WTC11 (cell line): ENCODE measurements at regions not wholly inside any gene's neighbourhood (a gene's known extent, or its start where the extent isn't known, plus 50 kb on each side); places are given as distances from the start of the nearest gene placed in this dataset.

Source experiments
- ATAC-seq: fragments of 200-7000 bp; cut with Tn5 transposase; 2 replicates; pipeline ENCODE4 v1.10.0; 2021; ENCODE audit warnings: mild to moderate bottlenecking, moderate library complexity
- CTCF ChIA-PET: fragments of 300-600 bp; sonication (Branson Sonifier 250); formaldehyde crosslinking; loops from one replicate; lab custom pipeline; 2021; ENCODE audit warnings: antibody characterized with exemption; lab: Charles Lee
- POLR2A ChIA-PET: fragments of 350-600 bp; sonication (Branson Sonifier 250); formaldehyde crosslinking; loops from one replicate; lab custom pipeline; 2021; ENCODE audit warnings: antibody characterized with exemption; lab: Charles Lee
- DNase-seq: peaks from one replicate; pipeline ENCODE4 v3.0.0; 2021; ENCODE audit warnings: low spot score
- H3K27ac Mint-ChIP-seq: 2 replicates; pipeline ENCODE4 v1.8.0; 2021; ENCODE audit warnings: mixed read lengths
- H3K27me3 Mint-ChIP-seq: 2 replicates; pipeline ENCODE4 v1.8.0; 2021; ENCODE audit warnings: low read depth, mild to moderate bottlenecking, moderate library complexity, mixed read lengths
- H3K36me3 Mint-ChIP-seq: 2 replicates; pipeline ENCODE4 v1.8.0; 2021; ENCODE audit warnings: mixed read lengths
- H3K4me1 Mint-ChIP-seq: 2 replicates; pipeline ENCODE4 v1.8.0; 2022; ENCODE audit warnings: mixed read lengths
- H3K4me3 Mint-ChIP-seq: 2 replicates; pipeline ENCODE4 v1.8.0; 2021; ENCODE audit warnings: mild to moderate bottlenecking, moderate library complexity, mixed read lengths
- H3K9me3 Mint-ChIP-seq: 2 replicates; pipeline ENCODE4 v1.8.0; 2021; ENCODE audit warnings: mixed read lengths
- ATF1 ChIP-seq: sonication (generic); formaldehyde crosslinking; IDR thresholded peaks from 2 replicates; pipeline ENCODE4 v1.8.1; 2023; ENCODE audit warnings: mild to moderate bottlenecking, moderate library complexity, missing genetic modification reagents
- ATF2 ChIP-seq: sonication (generic); formaldehyde crosslinking; IDR thresholded peaks from 2 replicates; pipeline ENCODE4 v1.8.1; 2022; ENCODE audit warnings: low read depth, missing genetic modification reagents, borderline replicate concordance
- CREM ChIP-seq: sonication (generic); formaldehyde crosslinking; IDR thresholded peaks from 2 replicates; pipeline ENCODE4 v1.8.1; 2022; ENCODE audit warnings: mild to moderate bottlenecking, missing genetic modification reagents, moderate library complexity
- E2F1 ChIP-seq: sonication (generic); formaldehyde crosslinking; IDR thresholded peaks from 2 replicates; pipeline ENCODE4 v1.8.0; 2022; ENCODE audit warnings: mild to moderate bottlenecking, missing genetic modification reagents
- FOXK1 ChIP-seq: sonication (generic); formaldehyde crosslinking; IDR thresholded peaks from 2 replicates; pipeline ENCODE4 v1.8.0; 2022; ENCODE audit warnings: mild to moderate bottlenecking, moderate library complexity, missing genetic modification reagents
- JAZF1 ChIP-seq: fragments of 250-450 bp; sonication (Bioruptor Pico); IDR thresholded peaks from 2 replicates; pipeline ENCODE4 v1.9.0; 2021; ENCODE audit warnings: moderate library complexity, mild to moderate bottlenecking, inconsistent platforms
- KAT7 ChIP-seq: sonication (generic); formaldehyde crosslinking; IDR thresholded peaks from 2 replicates; pipeline ENCODE4 v1.8.1; 2023; ENCODE audit warnings: missing genetic modification reagents, mild to moderate bottlenecking, borderline replicate concordance
- NFATC4 ChIP-seq: fragments of 250-450 bp; sonication (Bioruptor Pico); IDR thresholded peaks from 2 replicates; pipeline ENCODE4 v1.9.0; 2021; ENCODE audit warnings: mild to moderate bottlenecking
- NR3C1 ChIP-seq: sonication (generic); formaldehyde crosslinking; conservative IDR thresholded peaks from 2 replicates; pipeline ENCODE4 v1.8.1; 2023; ENCODE audit warnings: low read depth, mild to moderate bottlenecking, missing genetic modification reagents
- OVOL2 ChIP-seq: fragments of 250-450 bp; sonication (Bioruptor Pico); IDR thresholded peaks from 2 replicates; pipeline ENCODE4 v1.9.0; 2021; ENCODE audit warnings: mild to moderate bottlenecking, borderline replicate concordance
- TEAD4 ChIP-seq: sonication (generic); formaldehyde crosslinking; IDR thresholded peaks from 2 replicates; pipeline ENCODE4 v1.8.0; 2022; ENCODE audit warnings: mild to moderate bottlenecking, missing genetic modification reagents
- USF1 ChIP-seq: sonication (generic); formaldehyde crosslinking; IDR thresholded peaks from 2 replicates; pipeline ENCODE4 v1.8.0; 2022; ENCODE audit warnings: mild to moderate bottlenecking, missing genetic modification reagents
- USF2 ChIP-seq: sonication (generic); formaldehyde crosslinking; IDR thresholded peaks from 2 replicates; pipeline ENCODE4 v1.8.1; 2023; ENCODE audit warnings: mild to moderate bottlenecking, missing genetic modification reagents, moderate library complexity
- ZBTB21 ChIP-seq: sonication (generic); formaldehyde crosslinking; IDR thresholded peaks from 2 replicates; pipeline ENCODE4 v1.8.1; 2023; ENCODE audit warnings: mild to moderate bottlenecking, missing genetic modification reagents, borderline replicate concordance
- ZNF121 ChIP-seq: sonication (generic); formaldehyde crosslinking; IDR thresholded peaks from 2 replicates; pipeline ENCODE4 v1.8.0; 2023; ENCODE audit warnings: missing genetic modification reagents
- ZNF423 ChIP-seq: fragments of 250-450 bp; sonication (Bioruptor Pico); IDR thresholded peaks from 2 replicates; pipeline ENCODE4 v2.1.2; 2022; ENCODE audit warnings: mild to moderate bottlenecking, moderate library complexity
- ZNF671 ChIP-seq: fragments of 250-450 bp; sonication (Bioruptor Pico); IDR thresholded peaks from 2 replicates; pipeline ENCODE4 v1.8.0; 2021; ENCODE audit warnings: mild to moderate bottlenecking
- TF ChIP-seq, protein P1 (sequence below): sonication (generic); formaldehyde crosslinking; IDR thresholded peaks from 2 replicates; pipeline ENCODE4 v1.8.1; 2023; ENCODE audit warnings: mild to moderate bottlenecking, missing genetic modification reagents, moderate library complexity
- TF ChIP-seq, protein P2 (sequence below): sonication (generic); formaldehyde crosslinking; IDR thresholded peaks from 2 replicates; pipeline ENCODE4 v1.8.1; 2023; ENCODE audit warnings: mild to moderate bottlenecking, missing genetic modification reagents, borderline replicate concordance
- TF ChIP-seq, protein P3 (sequence below): sonication (generic); formaldehyde crosslinking; IDR thresholded peaks from 2 replicates; pipeline ENCODE4 v1.8.0; 2023; ENCODE audit warnings: mild to moderate bottlenecking, missing genetic modification reagents
- TF ChIP-seq, protein P4 (sequence below): fragments of 200-600 bp; IDR thresholded peaks from 2 replicates; pipeline ENCODE4 v1.8.0; 2022; ENCODE audit warnings: antibody characterized with exemption

DNA sequence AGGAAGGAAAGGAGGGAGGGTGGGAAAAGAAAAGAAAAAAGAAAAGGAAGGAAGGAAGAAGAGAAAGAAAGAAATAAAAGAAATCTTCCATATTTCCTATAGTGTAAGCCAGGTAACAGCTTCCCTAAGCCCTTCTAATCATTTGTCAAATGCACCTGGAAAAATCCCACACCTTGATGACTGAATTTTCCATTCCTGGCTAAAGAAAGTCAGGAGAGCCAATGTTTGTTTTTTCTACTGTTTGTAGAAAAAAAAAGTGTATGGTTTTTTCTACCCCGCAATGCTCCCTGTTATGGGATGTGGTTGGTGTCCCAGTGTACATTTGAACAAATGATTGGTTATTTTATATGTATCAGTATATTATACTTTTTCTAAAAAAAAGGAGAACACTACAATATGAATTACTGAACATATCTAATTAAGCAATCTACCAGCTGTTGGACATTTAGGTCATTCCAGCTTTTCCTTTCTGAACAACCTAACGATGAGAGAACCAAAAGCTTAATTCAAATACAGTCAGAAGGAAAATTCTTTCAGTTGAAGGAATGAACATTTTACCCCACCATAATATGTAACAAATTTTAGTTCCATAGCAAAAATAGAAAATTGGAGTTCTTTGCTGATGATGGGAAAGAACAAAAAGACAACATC is 355.0 kb downstream of the SETD4 start (continued):
- TF ChIP-seq, protein P1, sequence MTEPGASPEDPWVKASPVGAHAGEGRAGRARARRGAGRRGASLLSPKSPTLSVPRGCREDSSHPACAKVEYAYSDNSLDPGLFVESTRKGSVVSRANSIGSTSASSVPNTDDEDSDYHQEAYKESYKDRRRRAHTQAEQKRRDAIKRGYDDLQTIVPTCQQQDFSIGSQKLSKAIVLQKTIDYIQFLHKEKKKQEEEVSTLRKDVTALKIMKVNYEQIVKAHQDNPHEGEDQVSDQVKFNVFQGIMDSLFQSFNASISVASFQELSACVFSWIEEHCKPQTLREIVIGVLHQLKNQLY (CRISPR knock-in tag) = no peak
- TF ChIP-seq, protein P2, sequence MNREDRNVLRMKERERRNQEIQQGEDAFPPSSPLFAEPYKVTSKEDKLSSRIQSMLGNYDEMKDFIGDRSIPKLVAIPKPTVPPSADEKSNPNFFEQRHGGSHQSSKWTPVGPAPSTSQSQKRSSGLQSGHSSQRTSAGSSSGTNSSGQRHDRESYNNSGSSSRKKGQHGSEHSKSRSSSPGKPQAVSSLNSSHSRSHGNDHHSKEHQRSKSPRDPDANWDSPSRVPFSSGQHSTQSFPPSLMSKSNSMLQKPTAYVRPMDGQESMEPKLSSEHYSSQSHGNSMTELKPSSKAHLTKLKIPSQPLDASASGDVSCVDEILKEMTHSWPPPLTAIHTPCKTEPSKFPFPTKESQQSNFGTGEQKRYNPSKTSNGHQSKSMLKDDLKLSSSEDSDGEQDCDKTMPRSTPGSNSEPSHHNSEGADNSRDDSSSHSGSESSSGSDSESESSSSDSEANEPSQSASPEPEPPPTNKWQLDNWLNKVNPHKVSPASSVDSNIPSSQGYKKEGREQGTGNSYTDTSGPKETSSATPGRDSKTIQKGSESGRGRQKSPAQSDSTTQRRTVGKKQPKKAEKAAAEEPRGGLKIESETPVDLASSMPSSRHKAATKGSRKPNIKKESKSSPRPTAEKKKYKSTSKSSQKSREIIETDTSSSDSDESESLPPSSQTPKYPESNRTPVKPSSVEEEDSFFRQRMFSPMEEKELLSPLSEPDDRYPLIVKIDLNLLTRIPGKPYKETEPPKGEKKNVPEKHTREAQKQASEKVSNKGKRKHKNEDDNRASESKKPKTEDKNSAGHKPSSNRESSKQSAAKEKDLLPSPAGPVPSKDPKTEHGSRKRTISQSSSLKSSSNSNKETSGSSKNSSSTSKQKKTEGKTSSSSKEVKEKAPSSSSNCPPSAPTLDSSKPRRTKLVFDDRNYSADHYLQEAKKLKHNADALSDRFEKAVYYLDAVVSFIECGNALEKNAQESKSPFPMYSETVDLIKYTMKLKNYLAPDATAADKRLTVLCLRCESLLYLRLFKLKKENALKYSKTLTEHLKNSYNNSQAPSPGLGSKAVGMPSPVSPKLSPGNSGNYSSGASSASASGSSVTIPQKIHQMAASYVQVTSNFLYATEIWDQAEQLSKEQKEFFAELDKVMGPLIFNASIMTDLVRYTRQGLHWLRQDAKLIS (CRISPR knock-in tag) = no peak
- no peak for TF ChIP-seq ATF1
- no peak for TF ChIP-seq ZNF423 (CRISPR knock-in tag)
- TF ChIP-seq OVOL2 (CRISPR knock-in tag) = no peak
- TF ChIP-seq ZBTB21 (CRISPR knock-in tag) = no peak
- no peak for TF ChIP-seq NFATC4 (CRISPR knock-in tag)
- TF ChIP-seq, protein P3, sequence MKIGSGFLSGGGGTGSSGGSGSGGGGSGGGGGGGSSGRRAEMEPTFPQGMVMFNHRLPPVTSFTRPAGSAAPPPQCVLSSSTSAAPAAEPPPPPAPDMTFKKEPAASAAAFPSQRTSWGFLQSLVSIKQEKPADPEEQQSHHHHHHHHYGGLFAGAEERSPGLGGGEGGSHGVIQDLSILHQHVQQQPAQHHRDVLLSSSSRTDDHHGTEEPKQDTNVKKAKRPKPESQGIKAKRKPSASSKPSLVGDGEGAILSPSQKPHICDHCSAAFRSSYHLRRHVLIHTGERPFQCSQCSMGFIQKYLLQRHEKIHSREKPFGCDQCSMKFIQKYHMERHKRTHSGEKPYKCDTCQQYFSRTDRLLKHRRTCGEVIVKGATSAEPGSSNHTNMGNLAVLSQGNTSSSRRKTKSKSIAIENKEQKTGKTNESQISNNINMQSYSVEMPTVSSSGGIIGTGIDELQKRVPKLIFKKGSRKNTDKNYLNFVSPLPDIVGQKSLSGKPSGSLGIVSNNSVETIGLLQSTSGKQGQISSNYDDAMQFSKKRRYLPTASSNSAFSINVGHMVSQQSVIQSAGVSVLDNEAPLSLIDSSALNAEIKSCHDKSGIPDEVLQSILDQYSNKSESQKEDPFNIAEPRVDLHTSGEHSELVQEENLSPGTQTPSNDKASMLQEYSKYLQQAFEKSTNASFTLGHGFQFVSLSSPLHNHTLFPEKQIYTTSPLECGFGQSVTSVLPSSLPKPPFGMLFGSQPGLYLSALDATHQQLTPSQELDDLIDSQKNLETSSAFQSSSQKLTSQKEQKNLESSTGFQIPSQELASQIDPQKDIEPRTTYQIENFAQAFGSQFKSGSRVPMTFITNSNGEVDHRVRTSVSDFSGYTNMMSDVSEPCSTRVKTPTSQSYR = no peak
- no peak for TF ChIP-seq KAT7
- TF ChIP-seq ZNF121 (CRISPR knock-in tag) = no peak
- no peak for TF ChIP-seq NR3C1 (CRISPR knock-in tag)
- TF ChIP-seq ZNF671 = no peak
- TF ChIP-seq ATF2 (CRISPR knock-in tag) = no peak

DNA sequence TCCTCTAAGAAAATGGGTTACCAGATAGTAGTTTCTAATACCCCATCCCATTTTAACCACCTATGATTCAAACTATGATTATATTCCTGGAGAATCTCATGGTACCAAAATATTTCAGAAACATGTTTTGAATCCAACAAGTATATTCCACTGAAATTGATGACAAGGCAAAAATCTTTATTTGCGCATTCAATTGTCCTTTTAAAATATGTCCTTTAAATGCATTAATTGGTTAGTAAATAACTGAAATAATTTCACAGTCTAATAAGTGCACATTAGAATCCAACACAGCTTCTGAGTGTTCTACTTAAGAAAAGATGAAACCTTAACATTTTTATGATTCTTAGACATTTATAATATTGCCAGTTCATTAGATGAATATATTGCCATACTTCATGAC is 356.6 kb downstream of the SETD4 start:
- CTCF ChIA-PET = no interaction called here
- POLR2A ChIA-PET = no interaction called here
- Mint-ChIP-seq H3K4me3 (no peak overlapping the region), H3K36me3 (no peaks in the 10 kb centered on the region), H3K4me1 (no peaks in the 10 kb centered on the region), H3K27me3 (peaks cover 4% of the 10 kb centered on the region; the same call in 1 of the 2 replicates), H3K9me3 (peaks cover 3% of the 10 kb centered on the region; the same call in 1 of the 2 replicates), H3K27ac (no peak overlapping the region)
- DNase-seq (no peak), ATAC-seq (no peak)
- TF ChIP-seq FOXK1 (CRISPR knock-in tag) = no peak

GRCh38 chr21:35699361-35699760 is 361.0 kb downstream of the SETD4 start:
- peaks cover 3% of the 10 kb centered on the region; the same call in 1 of the 2 replicates for H3K9me3 Mint-ChIP-seq
- CTCF ChIA-PET = no interaction called here
- H3K27me3 Mint-ChIP-seq = peaks cover 3% of the 10 kb centered on the region; the same call in 1 of the 2 replicates
- ATAC-seq (no peak), DNase-seq (no peak)
- no peak for TF ChIP-seq FOXK1 (CRISPR knock-in tag)
- TF ChIP-seq CREM (CRISPR knock-in tag) = no peak
- TF ChIP-seq, protein P4, sequence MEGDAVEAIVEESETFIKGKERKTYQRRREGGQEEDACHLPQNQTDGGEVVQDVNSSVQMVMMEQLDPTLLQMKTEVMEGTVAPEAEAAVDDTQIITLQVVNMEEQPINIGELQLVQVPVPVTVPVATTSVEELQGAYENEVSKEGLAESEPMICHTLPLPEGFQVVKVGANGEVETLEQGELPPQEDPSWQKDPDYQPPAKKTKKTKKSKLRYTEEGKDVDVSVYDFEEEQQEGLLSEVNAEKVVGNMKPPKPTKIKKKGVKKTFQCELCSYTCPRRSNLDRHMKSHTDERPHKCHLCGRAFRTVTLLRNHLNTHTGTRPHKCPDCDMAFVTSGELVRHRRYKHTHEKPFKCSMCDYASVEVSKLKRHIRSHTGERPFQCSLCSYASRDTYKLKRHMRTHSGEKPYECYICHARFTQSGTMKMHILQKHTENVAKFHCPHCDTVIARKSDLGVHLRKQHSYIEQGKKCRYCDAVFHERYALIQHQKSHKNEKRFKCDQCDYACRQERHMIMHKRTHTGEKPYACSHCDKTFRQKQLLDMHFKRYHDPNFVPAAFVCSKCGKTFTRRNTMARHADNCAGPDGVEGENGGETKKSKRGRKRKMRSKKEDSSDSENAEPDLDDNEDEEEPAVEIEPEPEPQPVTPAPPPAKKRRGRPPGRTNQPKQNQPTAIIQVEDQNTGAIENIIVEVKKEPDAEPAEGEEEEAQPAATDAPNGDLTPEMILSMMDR = no peak
- no peak for TF ChIP-seq E2F1 (CRISPR knock-in tag)
- no peak for TF ChIP-seq TEAD4 (CRISPR knock-in tag)
- no peak for TF ChIP-seq JAZF1 (CRISPR knock-in tag)
- TF ChIP-seq USF2 (CRISPR knock-in tag) = no peak
- no peak for TF ChIP-seq USF1 (CRISPR knock-in tag)
- no peak overlapping the region for H3K4me3 Mint-ChIP-seq
- H3K36me3 Mint-ChIP-seq = no peaks in the 10 kb centered on the region
- POLR2A ChIA-PET = no interaction called here
- H3K27ac Mint-ChIP-seq = no peak overlapping the region
- no peaks in the 10 kb centered on the region for H3K4me1 Mint-ChIP-seq
